ENCODE measurements at regions not wholly inside any gene's neighbourhood (a gene's known extent, or its start where the extent isn't known, plus 50 kb on each side); places are given as distances from the start of the nearest gene placed in this dataset.

DNA sequence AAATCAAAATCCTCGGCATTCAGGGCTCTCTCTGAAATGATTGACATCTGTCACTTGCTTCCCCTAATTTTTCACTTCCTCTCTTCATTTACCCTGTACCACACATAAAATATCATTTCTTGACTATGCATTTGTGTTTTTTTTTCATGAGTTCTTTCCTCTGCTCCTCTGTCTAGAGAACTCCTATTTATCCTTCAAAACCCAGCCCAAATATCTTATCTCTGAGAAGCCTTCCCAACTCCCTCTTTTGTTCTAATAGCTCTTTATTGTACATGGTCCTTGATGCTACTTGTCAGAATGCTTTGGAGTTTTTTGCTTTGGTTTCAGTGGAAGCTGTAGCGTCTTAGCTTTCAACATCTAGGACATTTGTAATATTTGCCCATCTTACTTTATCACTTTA, 190.2 kb upstream of the CTBP2 start:
- no peak overlapping the region for H3K27ac ChIP-seq
- H3K36me3 ChIP-seq (replicated peaks in 1 of 2), result no peaks in the 10 kb centered on the region
- WGBS, 4 donors, result 79 to 95% (median 89%) methylated on average over 2 of the region's 2 CpGs
- DNase-seq, result no peak
- H3K4me3 ChIP-seq, result no peak overlapping the region
- H3K9me3 ChIP-seq (replicated peaks in 1 of 3), result no peaks in the 10 kb centered on the region
- no peaks in the 10 kb centered on the region for H3K4me1 ChIP-seq (replicated peaks in 1 of 2)
- no peaks in the 10 kb centered on the region for H3K27me3 ChIP-seq
- TF ChIP-seq, protein P1, sequence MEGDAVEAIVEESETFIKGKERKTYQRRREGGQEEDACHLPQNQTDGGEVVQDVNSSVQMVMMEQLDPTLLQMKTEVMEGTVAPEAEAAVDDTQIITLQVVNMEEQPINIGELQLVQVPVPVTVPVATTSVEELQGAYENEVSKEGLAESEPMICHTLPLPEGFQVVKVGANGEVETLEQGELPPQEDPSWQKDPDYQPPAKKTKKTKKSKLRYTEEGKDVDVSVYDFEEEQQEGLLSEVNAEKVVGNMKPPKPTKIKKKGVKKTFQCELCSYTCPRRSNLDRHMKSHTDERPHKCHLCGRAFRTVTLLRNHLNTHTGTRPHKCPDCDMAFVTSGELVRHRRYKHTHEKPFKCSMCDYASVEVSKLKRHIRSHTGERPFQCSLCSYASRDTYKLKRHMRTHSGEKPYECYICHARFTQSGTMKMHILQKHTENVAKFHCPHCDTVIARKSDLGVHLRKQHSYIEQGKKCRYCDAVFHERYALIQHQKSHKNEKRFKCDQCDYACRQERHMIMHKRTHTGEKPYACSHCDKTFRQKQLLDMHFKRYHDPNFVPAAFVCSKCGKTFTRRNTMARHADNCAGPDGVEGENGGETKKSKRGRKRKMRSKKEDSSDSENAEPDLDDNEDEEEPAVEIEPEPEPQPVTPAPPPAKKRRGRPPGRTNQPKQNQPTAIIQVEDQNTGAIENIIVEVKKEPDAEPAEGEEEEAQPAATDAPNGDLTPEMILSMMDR (IDR thresholded peaks at IDR 0.05), result no peak
- no peak for TF ChIP-seq POLR2A (IDR thresholded peaks at IDR 0.05)
- intact Hi-C loops (cut with DNase I), result no loop called here

DNA sequence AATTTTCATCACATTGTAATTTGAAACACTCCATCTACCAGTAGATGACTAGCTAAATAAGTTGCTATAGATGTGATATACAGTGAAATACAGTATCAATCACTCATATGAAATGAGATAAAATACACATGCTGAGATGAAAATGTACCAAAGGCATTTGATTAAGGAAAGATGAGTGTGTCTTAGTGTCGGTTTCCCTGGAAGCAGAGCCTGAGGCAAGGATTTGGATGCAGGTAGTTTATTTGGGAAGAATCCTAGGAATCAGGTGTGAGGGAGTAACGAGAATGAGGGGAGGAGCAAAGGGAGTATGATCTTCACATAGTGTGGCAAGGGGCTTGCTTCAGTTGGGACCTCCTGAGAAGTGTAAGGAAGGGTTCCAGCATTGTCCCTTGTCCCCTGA, 188.2 kb upstream of the CTBP2 start:
- WGBS, 4 donors, result 54 to 82% (median 77%) methylated on average over 2 of the region's 2 CpGs
- intact Hi-C loops (cut with DNase I), result no loop called here
- no peak for TF ChIP-seq POLR2A (IDR thresholded peaks at IDR 0.05)
- TF ChIP-seq, protein P1 (IDR thresholded peaks at IDR 0.05), result no peak
- Histone ChIP-seq H3K4me3 (no peak overlapping the region), H3K27ac (no peak overlapping the region), H3K36me3 (replicated peaks in 1 of 2) (no peaks in the 10 kb centered on the region), H3K27me3 (no peaks in the 10 kb centered on the region), H3K4me1 (replicated peaks in 1 of 2) (no peaks in the 10 kb centered on the region), H3K9me3 (replicated peaks in 1 of 3) (no peaks in the 10 kb centered on the region)
- no peak for DNase-seq

DNA sequence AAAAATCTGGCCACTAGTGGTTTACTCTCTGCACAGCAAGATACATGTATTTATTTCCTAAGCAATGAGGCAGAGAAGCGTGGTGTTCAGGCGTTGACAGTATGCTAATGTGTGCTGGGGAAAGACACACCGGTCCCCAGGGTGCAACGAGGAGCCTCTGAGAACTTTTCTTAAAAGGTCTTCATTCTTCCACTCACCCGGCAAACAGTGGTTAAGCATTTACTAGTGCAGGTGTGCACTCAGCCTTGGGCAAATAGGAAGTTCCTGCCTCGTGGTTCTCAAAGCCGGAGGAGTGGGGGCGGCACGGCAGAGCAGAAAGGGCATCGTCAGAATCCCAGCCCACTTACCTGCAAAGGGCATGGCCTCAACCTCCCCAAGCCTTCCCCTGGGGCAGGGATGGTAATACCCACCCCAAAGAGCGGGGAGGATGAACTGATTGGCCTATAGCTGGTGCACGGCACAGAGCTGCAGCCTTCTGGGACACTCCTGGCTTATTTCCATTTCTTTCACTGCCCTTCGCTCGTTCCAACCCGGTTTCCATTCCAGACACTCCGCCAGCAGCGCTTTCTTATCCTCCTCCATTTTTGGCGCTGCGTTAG, 184.3 kb upstream of the CTBP2 start:
- Histone ChIP-seq H3K4me3 (no peak overlapping the region), H3K36me3 (replicated peaks in 1 of 2) (no peaks in the 10 kb centered on the region), H3K27me3 (no peaks in the 10 kb centered on the region), H3K9me3 (replicated peaks in 1 of 3) (no peaks in the 10 kb centered on the region), H3K4me1 (replicated peaks in 1 of 2) (no peaks in the 10 kb centered on the region), H3K27ac (no peak overlapping the region)
- DNase-seq, result no peak
- WGBS, 4 donors, result 74 to 82% (median 74%) methylated on average over 18 to 19 of the region's 19 CpGs
- intact Hi-C loops (cut with DNase I), result loop anchor here in 1 of 2 donors (5.0 kb wide), 1 partner anchor 297 kb away; no protein-coding TSS in a partner anchor
- TF ChIP-seq POLR2A (IDR thresholded peaks at IDR 0.05), result no peak
- TF ChIP-seq, protein P1 (IDR thresholded peaks at IDR 0.05), result no peak

DNA sequence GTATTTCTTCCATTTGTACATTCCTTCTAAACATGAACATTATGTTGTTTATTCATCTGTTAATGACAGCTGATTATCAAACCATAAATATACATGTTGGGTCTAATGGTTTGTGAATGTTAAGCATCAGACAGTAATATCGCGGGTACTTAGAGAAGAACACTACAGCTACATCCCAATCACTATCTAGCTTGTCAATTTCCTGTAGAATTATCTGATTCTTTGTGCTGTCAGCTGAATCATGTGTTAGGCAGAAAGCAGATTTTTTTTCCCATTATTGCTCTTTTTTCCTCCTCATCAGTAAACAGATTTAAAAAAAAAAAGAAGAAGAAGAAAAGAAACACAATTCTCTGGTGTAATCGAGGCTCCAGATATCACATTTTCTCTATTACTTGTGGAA, 183.6 kb upstream of the CTBP2 start:
- intact Hi-C loops (cut with DNase I), result loop anchor here in 1 of 2 donors (5.0 kb wide), 1 partner anchor 297 kb away; no protein-coding TSS in a partner anchor
- Histone ChIP-seq H3K27me3 (no peaks in the 10 kb centered on the region), H3K4me1 (replicated peaks in 1 of 2) (no peaks in the 10 kb centered on the region), H3K27ac (no peak overlapping the region), H3K9me3 (replicated peaks in 1 of 3) (no peaks in the 10 kb centered on the region), H3K4me3 (no peak overlapping the region), H3K36me3 (replicated peaks in 1 of 2) (no peaks in the 10 kb centered on the region)
- 72 to 82% (median 74%) methylated on average over 3 of the region's 3 CpGs for WGBS, 4 donors
- TF ChIP-seq, protein P1 (IDR thresholded peaks at IDR 0.05), result no peak
- TF ChIP-seq POLR2A (IDR thresholded peaks at IDR 0.05), result no peak
- no peak for DNase-seq

All from adrenal gland (tissue), 9 donors.